HG03196 (cell line): ENCODE measurements at regions not wholly inside any gene's neighbourhood (a gene's known extent, or its start where the extent isn't known, plus 50 kb on each side); places are given as distances from the start of the nearest gene placed in this dataset.

Experiments used
- ATAC-seq: cut with Tn5 transposase; IDR thresholded peaks from one replicate; pipeline ENCODE4 v1.9.1; 2021; ENCODE audit not compliant: unreplicated experiment

DNA sequence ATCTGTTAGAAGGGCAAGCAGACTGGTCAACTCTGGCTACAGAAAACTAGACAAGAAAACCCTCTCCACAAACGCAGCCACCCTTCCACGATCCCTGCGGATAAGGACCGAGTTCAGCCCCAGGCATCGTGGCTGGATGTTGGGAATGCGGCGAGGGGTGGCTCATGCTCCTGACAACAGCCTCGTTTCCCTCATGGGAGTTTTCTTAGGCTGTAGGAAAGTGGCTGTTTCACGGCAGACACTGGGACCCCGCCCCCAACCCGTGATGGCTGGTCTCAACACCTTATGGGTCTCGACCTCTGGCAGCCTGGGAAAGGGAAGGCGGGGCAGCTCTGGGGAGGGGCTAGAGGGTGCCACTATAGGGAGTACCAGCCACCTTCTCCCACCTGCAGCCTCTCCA is 123.3 kb downstream of the RFLNA start:
- ATAC-seq = no peak

DNA sequence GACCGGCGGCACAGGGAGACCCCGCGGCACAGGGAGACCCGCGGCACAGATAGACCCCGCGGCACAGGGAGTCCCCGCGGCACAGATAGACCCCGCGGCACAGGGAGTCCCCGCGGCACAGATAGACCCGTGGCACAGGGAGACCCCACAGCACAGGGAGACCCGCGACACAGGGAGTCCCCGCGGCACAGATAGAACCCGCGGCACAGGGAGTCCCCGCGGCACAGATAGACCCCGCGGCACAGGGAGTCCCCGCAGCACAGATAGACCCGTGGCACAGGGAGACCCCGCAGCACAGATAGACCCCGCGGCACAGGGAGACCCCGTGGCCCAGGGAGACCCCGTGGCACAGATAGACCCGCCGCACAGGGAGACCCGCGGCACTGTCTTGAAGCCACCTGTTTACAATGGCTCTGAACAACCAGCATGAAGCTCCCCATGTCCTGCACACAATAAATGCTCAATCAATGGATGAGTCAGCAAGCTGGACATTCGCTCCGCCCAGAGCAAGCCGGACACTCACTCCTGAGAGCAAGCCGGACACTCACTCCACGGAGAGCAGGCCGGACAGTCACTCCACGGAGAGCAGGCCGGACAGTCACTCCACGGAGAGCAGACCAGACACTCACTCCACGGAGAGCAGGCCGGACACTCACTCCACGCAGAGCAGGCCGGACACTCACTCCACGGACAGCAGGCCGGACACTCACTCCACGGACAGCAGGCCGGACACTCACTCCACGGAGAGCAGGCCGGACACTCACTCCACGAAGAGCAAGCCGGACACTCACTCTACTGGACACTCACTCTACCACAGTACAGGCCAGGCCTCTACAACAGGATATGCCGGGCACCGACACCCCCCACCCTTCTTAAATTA is 121.9 kb downstream of the RFLNA start:
- no peak for ATAC-seq

DNA sequence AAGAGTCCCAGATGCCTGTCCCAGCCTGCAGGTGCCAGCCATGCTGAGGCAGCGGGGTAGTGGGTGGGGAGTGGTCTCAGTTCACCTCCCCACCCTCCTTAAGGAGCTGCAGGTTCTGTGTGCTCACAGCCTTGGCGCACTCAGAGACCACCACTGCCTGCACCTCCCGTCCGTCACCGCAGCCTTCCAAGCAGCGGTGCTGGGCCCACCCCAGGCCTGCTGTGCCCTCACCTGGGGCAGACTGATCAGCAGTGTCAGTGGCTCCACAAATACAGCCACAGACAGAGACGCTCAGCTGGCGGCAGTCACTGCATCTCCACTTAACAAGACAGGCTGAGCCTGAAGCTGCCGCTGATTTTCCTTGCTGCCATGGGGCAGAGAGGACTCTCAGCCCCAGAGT is 120.2 kb downstream of the RFLNA start:
- ATAC-seq = no peak

DNA sequence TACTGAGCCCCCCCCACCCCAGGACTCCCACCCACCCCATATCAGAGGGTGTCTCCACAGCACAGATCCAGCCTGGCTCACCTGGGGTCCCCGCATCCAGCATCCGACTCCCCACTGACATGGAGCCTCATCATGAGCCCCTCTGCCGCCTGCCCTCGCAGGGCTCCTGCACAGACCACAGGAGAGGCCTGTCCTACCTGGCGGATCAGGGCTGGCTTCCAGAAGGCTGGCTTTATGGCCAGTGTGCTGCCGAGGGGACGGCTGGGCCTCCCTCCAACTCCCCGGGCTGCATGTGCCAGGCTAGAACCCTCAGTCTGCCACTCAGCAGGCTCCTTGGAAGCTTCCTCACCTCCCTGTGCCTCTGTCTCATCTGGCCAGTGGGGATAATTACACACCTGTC is 119.0 kb downstream of the RFLNA start:
- no peak for ATAC-seq

DNA sequence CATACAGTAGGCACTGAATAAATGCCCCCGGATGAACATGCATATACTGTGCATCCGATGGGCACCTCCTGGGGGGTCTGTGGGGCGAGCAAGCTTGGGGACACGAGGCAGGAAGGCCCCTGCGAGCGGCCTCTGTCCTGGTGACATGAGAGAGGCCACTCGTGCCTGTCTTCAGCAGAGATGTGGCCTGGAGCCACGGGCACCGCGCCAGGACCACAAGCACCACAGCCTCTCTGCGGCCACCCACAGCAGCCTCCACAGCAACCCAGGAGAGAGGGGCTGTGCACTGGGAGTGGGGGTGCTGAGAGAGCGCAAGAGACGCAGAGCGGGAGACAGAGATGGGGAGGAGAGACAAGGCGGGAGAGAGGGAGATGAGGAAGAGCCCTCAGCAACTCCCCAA is 118.5 kb downstream of the RFLNA start:
- no peak for ATAC-seq

DNA sequence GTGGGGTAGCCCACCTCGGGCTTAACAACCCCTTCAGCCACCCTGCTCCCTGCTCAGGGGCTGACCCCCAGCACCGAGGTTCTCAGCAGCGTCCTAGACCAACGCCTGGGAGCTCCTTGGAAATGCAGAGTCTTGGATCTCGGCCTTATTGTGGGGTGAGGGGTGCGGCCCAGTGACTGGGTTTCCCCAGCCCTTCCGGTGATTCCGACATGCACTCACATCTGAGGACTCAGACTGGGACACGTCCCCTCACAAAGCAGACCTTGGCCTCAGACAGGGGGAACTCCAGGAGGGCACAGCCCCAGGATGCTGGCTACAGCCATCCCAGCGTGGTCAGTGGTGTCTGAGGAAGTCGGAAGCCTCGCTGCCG is 117.7 kb downstream of the RFLNA start:
- ATAC-seq = no peak

DNA sequence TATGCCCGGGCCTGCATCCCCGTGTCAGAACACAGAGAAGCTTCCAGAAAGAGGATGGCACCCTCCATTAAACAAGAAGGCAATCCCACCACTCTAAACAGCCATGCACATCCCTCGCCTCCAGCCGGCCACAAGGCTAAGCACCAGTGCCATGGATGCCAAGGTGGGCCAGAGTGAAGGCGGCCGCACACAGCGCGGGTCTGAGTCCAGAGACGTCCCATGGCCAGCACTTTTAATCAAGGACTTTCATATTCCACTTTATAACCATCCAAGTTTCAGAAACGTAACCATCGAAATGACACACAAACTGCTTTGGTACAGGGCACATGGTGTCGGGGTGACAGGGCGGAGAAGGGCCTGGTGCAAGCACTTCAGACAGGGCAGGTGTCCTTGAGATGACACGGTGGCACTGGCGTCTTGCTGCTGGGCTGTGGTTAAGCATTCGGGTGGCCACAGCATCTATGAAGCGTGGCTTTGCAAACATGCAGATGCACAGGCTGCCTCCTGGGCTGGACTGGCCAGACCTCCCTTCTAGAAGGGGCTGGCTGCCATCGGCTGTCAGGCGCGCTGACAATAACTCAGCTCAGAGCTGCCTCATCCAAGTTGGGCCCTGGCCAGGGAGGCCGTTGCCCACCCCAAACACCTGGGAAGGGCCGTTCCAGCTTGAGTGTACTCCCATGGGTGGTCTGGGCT is 117.2 kb downstream of the RFLNA start:
- no peak for ATAC-seq

DNA sequence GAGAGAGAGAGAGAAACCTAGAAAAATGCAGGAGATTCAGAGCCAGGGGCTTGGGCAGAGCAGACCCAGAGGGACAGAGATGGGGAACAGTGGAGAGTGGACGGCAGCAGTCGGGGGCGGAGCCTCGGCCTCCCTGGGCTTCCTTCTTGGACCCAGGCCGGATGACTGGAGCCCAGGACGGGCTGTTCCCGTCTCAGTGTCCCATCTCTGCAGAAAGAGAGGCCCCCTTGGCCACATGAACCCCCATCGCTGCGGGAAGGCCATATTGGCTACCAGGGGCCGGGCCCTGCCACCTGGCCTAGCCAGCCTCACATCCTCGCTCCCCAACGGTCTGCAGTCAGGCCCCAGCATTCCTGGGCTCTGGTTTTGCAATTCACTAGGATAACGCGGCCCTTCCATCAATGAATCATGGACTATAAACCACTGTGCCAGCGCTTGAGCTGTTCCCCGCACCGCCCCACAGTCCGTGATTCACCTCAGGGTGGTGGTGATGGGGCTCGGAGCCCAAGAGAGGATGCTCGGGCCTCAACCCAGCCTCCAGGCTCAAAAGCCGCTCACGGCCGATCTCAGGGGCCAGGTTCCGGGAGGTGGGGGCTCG is 116.5 kb downstream of the RFLNA start:
- ATAC-seq = no peak

DNA sequence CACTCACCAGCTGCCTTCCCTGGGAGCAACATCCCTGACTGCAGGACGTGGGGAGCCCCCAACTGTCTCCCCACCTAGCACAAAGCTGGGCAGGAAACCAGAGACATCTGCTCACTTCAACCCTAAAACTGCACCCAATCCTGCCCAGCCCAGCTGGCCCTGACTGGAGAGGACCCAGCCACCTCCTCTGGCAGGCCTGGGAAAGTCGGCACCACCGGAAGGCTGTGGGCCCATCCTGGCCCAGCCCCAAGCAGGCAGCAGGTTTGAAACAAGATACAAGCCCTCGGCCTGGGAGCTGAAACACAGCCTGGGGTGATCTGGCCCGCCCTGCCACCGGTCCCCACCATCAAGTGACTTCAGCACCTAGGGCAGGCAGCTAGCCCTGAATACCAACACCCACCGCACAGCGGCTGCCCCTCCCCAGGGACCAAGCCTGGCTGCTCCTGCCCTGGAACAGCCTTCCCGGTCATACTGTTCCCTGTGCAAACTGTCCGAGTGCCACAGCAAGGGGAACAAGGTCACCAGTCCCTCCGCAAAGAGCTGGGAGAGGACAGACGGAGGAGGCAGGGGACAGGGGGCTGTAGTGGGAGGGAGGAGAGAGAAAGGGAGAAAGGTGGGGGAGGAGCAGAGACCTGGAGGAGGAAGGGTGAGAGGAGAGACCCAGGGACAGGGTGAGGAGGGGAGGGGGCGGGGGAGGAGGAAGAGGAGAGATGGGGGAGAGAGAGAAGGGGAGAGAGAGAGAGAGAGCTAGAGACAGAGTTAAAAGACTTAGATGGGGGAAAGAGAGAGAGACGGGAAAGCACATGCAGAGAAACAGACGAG is 115.7 kb downstream of the RFLNA start:
- no peak for ATAC-seq

DNA sequence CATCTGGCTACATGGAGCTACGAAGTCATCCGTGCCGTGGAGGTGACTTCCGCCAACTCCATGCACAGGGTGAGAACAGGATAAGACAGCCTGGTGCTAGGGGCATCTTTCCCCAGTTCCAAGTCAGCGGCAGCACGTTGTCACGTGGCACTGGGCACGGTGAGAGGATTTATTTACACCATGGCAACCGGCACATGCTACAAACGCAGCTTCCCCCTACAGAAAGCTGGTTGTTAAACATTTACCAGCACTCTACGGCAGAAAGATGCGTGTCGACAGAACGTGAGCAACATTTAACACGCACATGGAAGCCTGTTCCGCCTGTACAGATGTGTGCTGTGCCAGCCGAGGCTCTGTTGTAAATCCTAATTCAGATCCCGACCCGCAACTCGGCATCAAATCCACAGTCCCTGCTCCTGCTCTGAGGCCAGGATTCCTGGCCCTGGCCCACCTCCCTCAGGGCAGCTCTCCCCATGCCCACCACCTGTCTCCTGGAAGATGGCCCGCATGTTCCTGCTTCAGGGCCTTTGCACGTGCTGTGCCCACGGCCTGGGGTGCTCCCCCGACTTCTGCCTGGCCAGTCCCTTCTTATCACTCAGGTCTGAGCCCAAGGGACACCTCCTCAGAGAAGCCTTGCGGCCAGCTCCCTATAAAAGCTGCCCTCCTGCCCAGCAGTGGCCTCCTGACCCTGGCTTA is 114.1 kb downstream of the RFLNA start:
- no peak for ATAC-seq

DNA sequence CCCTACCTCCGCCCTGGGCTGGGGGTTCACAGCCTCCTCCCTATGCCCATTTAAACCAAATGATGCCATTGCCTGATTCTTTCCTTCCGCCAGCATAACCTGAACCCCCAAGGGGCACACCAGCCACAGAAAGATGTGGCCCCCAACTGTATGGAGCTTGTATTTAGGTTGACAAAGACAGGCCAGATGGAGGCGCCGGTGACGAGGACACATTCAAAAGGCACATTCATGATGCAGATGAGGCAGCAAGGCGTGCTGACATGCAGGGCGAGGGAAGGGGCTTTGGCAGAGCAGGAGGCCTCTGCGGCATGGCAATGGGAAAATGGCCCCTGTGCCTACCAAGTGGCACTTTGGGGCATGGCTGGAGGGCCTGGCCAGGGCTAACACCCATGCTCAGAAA is 112.2 kb downstream of the RFLNA start:
- no peak for ATAC-seq

DNA sequence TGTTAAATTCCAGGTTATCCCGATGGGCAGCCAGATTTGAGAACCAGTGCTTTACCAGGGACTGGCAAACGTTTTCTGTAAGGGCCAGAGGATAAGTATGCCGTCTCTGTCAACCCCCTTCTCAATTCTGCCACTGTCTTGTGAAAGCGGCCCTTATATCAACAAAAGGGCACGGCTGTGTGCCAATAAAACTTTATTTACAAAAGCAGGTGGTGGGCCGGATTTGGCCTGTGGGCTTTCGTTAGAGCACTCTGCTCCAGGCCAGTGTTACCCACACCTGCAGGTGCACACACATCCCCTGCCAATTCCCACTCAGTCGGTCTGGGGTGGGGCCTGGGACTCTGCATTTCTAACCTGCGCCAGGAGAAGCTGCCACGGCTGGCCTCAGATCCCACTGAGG is 111.2 kb downstream of the RFLNA start:
- no peak for ATAC-seq

DNA sequence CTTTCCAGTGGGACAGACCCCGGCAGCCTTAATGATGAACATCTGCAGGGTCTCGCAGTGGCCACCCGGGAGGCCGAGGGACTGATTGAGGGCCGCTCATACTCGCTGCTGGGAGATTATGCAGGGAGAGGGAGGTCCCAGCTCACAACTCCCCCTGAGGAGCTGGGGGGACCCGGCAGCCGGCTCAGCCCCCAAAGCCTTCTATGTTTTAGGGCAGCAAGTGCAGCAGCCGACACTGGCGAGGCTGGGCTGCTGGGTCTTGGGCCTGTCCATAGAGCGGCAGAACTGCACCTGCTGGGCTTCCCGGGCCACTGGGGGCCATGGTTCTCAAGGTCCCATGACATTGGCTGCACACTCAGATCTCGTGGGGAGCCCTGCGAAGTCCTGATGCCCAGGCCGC is 110.7 kb downstream of the RFLNA start:
- no peak for ATAC-seq

DNA sequence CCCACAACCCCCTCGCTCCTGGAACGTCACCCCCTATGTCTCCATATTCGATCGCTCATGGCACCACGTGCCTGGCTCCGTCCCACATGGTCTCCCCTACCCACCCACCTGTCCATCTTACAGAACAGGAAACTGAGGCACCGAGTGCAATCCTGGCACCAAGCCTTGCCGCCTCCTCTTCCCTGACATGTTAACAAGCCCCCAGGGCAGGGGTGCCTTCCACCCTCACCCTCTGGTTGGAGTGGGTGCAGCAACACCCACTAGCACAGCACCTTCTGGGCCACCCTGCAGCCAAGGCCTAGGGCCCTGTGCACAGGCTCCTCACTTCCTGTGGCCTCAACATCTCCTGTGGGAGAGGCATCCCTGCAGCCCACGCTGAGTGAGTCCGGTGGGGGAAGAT is 110.3 kb downstream of the RFLNA start:
- ATAC-seq = no peak

DNA sequence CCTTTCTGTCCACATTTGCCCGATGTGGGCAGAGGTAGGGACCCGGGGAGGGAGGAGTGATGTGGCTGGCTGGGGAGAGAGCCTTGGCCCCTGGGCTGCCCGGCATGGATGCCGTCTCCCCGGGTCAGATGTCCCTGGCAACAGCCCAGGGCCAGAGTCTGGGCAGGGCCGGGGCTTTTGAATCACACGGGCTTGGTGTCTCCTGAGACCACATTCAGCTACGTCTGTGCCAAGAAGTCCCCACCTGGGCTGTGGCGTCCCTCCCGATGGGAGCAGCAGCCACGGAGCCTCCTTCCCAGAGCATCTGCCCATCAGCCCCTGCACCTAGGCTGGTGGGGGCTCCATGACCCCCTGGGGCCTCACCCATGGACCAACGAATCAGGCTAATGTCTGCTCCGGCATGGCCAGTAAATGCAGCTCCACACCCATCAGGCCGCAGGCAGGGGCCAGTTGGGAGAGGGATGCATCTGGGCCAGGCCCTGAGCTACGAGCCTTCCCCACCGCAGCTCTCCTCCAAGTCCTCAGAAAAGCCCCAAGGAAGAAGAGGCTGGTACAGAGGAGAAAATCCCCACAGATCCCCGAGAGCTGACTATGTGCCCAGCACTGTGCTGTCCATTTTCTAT is 109.4 kb downstream of the RFLNA start:
- no peak for ATAC-seq

DNA sequence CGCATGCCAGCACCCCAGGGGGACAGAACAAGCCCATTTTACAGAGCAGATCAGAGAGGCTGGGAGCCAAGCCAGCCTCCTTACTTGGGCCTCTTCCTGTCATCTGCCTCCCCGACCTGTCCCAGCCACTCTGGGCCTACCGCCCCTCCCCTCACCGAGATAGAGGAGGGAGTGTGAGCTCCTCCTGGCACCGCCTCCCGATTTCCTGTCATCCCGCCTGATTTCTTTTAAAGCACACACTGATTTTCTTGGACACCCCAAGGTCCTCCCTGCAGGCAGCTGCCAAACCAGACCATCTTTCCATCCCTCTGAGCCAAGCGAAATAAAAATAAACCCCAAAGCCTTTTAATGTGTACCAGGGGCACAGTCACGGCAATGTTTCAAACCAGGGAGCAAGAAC is 108.4 kb downstream of the RFLNA start:
- no peak for ATAC-seq

DNA sequence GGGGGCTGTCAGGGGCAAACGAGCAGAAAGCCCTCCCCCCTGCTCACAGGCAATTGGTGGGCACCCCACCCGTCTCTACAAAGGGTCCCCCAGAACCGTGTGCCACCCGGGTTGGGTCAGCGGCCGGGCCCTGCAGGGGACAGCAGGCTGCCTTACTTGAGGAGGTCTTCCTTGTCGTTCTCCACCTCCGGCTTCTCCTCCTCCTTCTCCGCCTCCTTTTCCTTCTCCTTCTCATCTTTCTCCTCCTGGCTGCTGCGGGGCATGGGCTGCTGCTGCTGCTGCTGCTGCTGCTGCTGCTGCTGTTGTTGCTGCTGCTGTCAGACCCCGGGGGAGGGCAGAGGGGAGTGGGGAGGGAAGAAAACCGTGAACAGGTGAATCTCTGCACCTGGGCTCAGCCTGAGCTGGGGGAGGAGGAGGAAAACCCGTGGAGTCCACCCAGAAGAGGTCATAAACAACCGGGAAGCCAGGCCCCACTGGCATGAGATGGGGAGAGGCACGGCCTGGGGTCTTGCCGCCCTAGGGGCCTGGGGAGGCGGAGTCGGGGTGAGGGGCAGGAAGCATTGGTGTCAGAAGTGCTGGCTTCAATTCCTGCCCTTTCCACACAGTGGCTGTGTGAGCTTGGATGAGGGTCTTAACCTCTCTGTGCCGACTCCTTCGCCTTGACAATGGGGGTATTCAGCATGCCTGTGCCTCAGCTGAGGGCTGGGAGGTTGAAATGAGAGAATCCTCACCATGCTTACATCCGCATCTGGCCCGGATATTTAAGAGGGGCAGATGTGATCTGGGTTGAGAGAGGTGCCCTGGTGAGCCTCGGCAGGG is 107.6 kb downstream of the RFLNA start:
- ATAC-seq = no peak

DNA sequence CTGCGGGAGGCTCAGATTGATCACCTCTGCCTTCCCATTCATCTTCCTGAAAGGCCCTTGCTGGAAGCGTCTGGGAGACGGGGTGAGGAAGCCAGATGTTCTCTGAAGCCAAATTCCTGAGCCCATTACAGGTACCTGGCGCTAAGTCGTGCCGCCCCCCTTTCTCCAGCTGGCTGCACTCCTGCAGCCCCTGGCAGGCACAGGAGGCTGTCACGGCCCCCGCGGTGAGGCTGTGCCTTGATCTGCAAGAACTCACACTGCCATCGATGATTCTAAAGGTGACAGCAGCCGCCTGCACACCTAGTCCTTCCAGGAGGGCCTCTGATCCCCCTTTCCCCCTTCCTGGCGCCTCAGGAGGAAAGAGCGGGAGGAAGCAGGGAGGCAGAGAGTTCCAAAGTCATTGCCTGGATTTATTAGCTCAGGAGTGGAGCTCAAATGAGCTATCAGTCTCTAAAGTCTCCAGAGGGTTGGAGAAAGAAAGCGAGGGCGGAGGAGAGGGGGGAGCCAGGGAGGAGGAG is 106.9 kb downstream of the RFLNA start:
- no peak for ATAC-seq

DNA sequence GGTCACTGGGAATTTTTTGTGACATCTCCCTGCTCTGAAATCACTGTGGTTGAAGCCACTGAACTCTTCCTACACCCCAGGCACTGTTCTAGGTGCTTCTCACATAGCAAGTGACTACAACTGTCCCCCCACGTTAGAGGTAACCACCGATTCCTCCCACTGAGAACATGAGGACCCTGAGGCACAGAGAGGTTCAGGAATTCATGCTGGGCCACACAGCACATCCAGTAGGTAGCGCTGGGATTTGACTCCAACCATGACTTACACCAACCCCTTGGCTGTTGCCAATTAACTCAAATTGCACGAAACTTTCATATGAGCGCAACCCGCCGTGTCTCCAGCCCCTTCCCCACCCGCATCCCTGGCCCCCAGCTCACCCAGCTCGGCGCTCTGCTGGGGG is 105.2 kb downstream of the RFLNA start:
- no peak for ATAC-seq
